HAP-1 (cell line): ENCODE measurements at regions not wholly inside any gene's neighbourhood (a gene's known extent, or its start where the extent isn't known, plus 50 kb on each side); places are given as distances from the start of the nearest gene placed in this dataset.
"Not testable (repeated sequence)": the region's sequence is repeated elsewhere in the genome, so short reads cannot be mapped to it uniquely, and the experiment has no call there.

ENCODE experiments used
- DNase-seq, 2 experiments: peaks; one replicate each; pipeline ENCODE4 v3.0.0-alpha.2; 2016 to 2020; ENCODE audit warnings: low spot score in 2 of 2
- H3K27me3 ChIP-seq: fragments of 250-450 bp; sonication (Bioruptor Pico); 2 replicates; pipeline ENCODE4 v1.5.1; 2020; ENCODE audit warnings: low read depth, mild to moderate bottlenecking, moderate library complexity
- H3K36me3 ChIP-seq: fragments of 250-450 bp; sonication (Bioruptor Pico); replicated peaks from 2 replicates; pipeline ENCODE4 v1.5.1; 2020; ENCODE audit warnings: mild to moderate bottlenecking
- H3K4me1 ChIP-seq: fragments of 250-450 bp; sonication (Bioruptor Pico); 2 replicates; pipeline ENCODE4 v1.5.1; 2020; ENCODE audit warnings: mild to moderate bottlenecking
- H3K4me3 ChIP-seq: fragments of 250-450 bp; sonication (Bioruptor Pico); 2 replicates; pipeline ENCODE4 v1.5.1; 2020; ENCODE audit warnings: mild to moderate bottlenecking, moderate library complexity
- H3K9me3 ChIP-seq: fragments of 250-450 bp; sonication (Bioruptor Pico); 2 replicates; pipeline ENCODE4 v1.5.1; 2020; ENCODE audit warnings: mild to moderate bottlenecking, moderate library complexity
- in situ Hi-C: fragments of 300-500 bp; cut with MboI; formaldehyde crosslinking; loops from 3 replicates; pipeline ENCODE4 v1.14.3; 2020; ENCODE audit warnings: low sequenced_read_pairs, inconsistent platforms, mixed read lengths

DNA sequence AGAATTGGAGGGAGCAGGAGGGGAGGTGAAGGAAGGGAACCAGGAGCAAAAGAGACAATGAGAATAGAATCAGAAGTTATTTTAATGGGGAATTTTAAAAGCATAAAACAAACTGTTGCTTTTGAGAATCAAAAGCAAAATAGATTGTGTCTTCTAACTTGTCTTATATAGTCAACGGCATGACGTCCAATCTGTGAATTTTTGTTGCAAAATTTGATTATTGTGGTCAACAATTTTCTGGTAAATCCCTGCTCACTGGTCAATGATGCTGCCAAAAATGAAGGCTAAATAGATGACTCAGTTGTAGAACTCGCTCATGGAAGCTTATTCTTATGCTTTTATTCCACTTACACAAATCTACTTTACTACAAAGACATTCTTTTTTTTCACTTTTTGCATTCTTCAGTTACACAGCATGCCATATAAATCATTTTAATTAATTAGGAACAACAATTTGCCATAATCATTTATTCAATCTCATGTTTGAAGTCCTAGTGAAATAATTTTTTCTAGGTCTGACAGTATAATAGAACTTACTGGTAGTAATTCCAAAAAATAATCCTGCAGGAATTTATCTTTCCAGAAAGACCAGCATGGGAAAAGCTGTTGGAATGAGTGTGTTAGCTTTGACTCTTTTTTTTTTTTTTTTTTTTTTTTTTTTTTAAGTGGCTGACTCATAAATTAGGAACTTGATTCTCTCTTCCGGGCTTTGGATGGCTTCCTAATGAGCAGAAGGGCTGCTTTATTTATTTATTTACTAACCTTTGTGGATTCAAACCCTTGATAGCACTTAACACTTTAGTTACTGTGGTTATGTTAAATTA lies 256.9 kb downstream of the SPRY2 start:
- DNase-seq = no peak
- no peaks in the 10 kb centered on the region for H3K36me3 ChIP-seq
- H3K27me3 ChIP-seq = no peaks in the 10 kb centered on the region
- H3K4me1 ChIP-seq = peaks cover 8% of the 10 kb centered on the region
- no peak overlapping the region for H3K4me3 ChIP-seq
- no peaks in the 10 kb centered on the region for H3K9me3 ChIP-seq
- in situ Hi-C loops = no loop called here

DNA sequence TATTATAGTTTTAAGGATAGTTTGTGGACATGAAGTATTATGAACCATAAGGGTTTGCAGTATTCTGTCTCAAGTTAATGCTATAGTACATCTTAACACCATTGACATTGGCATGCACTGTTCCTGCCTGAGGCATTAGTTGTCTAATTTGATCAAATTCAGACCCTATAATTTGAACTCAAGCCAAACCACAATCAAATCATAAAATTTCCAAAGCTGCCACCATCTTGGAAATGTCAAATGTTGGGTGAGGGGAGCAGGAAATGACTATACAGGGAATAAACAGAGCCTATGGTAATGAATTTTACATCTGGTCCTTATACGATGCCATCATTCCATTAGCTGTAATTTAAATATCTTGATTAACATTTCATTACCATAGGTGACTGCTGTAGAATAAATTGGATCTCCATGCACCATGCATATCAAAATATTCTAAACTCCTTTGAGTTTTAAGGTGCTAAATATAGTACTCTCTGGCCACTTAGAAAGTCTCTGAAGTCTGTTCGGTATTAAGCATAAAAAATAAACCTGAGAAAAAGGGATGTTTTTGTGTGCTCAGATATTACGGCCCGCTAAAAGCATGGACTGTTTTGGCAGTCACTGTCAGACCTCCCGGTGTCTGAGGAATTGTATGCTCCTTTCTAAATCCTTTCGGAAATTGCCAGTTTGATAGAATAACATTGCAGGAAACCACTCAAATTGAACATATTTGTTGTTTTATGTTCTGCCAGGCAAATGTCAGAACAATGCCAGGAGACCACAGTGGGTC lies 257.7 kb downstream of the SPRY2 start:
- DNase-seq = no peak
- no peak overlapping the region for H3K4me3 ChIP-seq
- H3K9me3 ChIP-seq = no peaks in the 10 kb centered on the region
- in situ Hi-C loops = no loop called here
- no peaks in the 10 kb centered on the region for H3K27me3 ChIP-seq
- no peaks in the 10 kb centered on the region for H3K36me3 ChIP-seq
- H3K4me1 ChIP-seq = peaks cover 8% of the 10 kb centered on the region

GRCh38 chr13:80082396-80083080 lies 258.4 kb downstream of the SPRY2 start:
- H3K36me3 ChIP-seq = no peaks in the 10 kb centered on the region
- H3K4me3 ChIP-seq = no peak overlapping the region
- peaks cover 8% of the 10 kb centered on the region for H3K4me1 ChIP-seq
- no peaks in the 10 kb centered on the region for H3K27me3 ChIP-seq
- no peaks in the 10 kb centered on the region for H3K9me3 ChIP-seq
- in situ Hi-C loops = no loop called here
- no peak for DNase-seq

- no peaks in the 10 kb centered on the region for H3K27me3 ChIP-seq
- in situ Hi-C loops = no loop called here
- H3K36me3 ChIP-seq = no peaks in the 10 kb centered on the region
- H3K4me1 ChIP-seq = peaks cover 5% of the 10 kb centered on the region; the same call in 1 of the 2 replicates
- no peaks in the 10 kb centered on the region for H3K9me3 ChIP-seq
- DNase-seq = no peak
- H3K4me3 ChIP-seq = no peak overlapping the region
These were observed 266.1 kb downstream of the SPRY2 start for GRCh38 chr13:80074811-80075210.

GRCh38 chr13:80074143-80074752 lies 266.7 kb downstream of the SPRY2 start:
- peaks cover 5% of the 10 kb centered on the region; the same call in 1 of the 2 replicates for H3K4me1 ChIP-seq
- H3K36me3 ChIP-seq = no peaks in the 10 kb centered on the region
- in situ Hi-C loops = no loop called here
- no peaks in the 10 kb centered on the region for H3K27me3 ChIP-seq
- DNase-seq = peak in 1 of 2 experiments; percentile 18
- no peaks in the 10 kb centered on the region for H3K9me3 ChIP-seq
- H3K4me3 ChIP-seq = no peak overlapping the region

- DNase-seq = no peak
- H3K9me3 ChIP-seq = no peaks in the 10 kb centered on the region
- no peaks in the 10 kb centered on the region for H3K36me3 ChIP-seq
- H3K4me3 ChIP-seq = no peak overlapping the region
- H3K4me1 ChIP-seq = peaks cover 5% of the 10 kb centered on the region; the same call in 1 of the 2 replicates
- in situ Hi-C loops = no loop called here
- H3K27me3 ChIP-seq = no peaks in the 10 kb centered on the region
These were observed 268.7 kb downstream of the SPRY2 start for GRCh38 chr13:80072231-80072630.

- H3K4me3 ChIP-seq = no peak overlapping the region
- peaks cover 5% of the 10 kb centered on the region; the same call in 1 of the 2 replicates for H3K4me1 ChIP-seq
- no peaks in the 10 kb centered on the region for H3K9me3 ChIP-seq
- H3K36me3 ChIP-seq = no peaks in the 10 kb centered on the region
- no peaks in the 10 kb centered on the region for H3K27me3 ChIP-seq
- DNase-seq = no peak
- in situ Hi-C loops = no loop called here
These were observed 270.8 kb downstream of the SPRY2 start for GRCh38 chr13:80070024-80070703.

DNA sequence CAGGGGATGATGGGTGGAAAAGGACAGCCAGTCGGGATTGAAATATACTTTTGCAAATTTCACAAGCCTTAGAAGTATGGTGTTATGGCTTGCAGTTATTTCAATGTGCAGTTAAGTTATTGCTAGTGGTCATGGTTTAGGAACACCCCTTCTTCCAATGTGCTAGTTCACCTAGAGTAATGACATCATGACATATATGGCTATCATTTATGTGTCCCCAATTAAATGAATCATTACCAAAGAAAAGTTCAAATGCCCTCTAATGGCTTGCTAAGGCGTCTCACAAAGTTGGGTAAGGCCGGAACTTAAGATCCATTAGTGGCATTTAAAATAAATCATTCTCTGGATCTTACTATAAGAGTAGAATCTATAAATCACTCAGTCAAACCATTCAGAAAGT lies 271.6 kb downstream of the SPRY2 start:
- H3K4me1 ChIP-seq = peaks cover 5% of the 10 kb centered on the region; the same call in 1 of the 2 replicates
- DNase-seq = no peak
- no peaks in the 10 kb centered on the region for H3K9me3 ChIP-seq
- no peaks in the 10 kb centered on the region for H3K36me3 ChIP-seq
- H3K4me3 ChIP-seq = no peak overlapping the region
- in situ Hi-C loops = no loop called here
- H3K27me3 ChIP-seq = no peaks in the 10 kb centered on the region

DNA sequence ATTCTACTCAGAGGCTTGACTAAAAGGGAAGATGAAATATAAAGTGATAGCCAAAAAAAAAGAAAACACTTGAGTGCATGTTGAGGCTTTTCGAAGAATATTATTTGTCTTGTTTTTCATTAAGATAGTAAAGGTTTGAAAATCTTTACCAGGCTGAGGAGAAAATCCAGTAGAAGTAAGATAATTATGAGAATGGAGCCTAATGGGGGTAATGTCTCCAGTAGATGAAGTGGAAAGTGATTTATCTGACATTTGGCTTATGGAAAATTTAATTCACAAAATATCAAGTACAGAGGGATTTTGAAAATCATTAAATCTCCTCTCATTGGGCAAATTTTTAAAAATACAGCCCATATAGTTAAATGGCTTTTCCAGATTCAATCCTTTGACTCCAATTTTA lies 274.9 kb downstream of the SPRY2 start:
- no peak for DNase-seq
- no peaks in the 10 kb centered on the region for H3K9me3 ChIP-seq
- in situ Hi-C loops = no loop called here
- no peaks in the 10 kb centered on the region for H3K4me1 ChIP-seq
- no peaks in the 10 kb centered on the region for H3K36me3 ChIP-seq
- no peaks in the 10 kb centered on the region for H3K27me3 ChIP-seq
- H3K4me3 ChIP-seq = no peak overlapping the region

DNA sequence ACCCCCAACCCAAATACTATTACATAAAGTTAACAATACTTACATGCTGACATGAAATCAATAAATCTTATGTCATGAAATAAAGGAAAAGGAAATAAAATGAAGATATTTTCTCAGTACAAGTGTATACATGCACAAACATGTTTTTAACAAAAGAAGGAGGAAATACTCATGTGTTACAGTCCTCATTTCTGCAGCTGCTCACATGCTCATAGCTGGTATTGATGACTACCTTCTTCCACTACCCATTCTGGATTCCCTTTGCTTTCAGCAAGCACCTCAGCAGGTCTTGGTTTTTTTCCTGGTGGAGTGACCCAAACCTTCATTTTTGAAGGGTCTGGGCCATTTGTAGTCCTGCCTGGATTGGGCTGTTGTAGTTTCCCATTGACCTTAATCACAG lies 278.5 kb downstream of the SPRY2 start:
- in situ Hi-C loops, H3K9me3 ChIP-seq, DNase-seq, H3K4me1 ChIP-seq, H3K36me3 ChIP-seq, H3K27me3 ChIP-seq, H3K4me3 ChIP-seq: not testable (repeated sequence)

GRCh38 chr13:80059789-80060188 lies 281.1 kb downstream of the SPRY2 start:
- Histone ChIP-seq H3K36me3 (no peaks in the 10 kb centered on the region), H3K4me3 (no peak overlapping the region), H3K4me1 (no peaks in the 10 kb centered on the region), H3K27me3 (peaks cover 3% of the 10 kb centered on the region; the same call in 1 of the 2 replicates), H3K9me3 (no peaks in the 10 kb centered on the region)
- in situ Hi-C loops = no loop called here
- no peak for DNase-seq

- Histone ChIP-seq H3K36me3 (no peaks in the 10 kb centered on the region), H3K27me3 (peaks cover 3% of the 10 kb centered on the region; the same call in 1 of the 2 replicates), H3K4me3 (no peak overlapping the region), H3K9me3 (no peaks in the 10 kb centered on the region), H3K4me1 (no peaks in the 10 kb centered on the region)
- DNase-seq = no peak
- in situ Hi-C loops = no loop called here
These were observed 282.3 kb downstream of the SPRY2 start for GRCh38 chr13:80058626-80059025.

DNA sequence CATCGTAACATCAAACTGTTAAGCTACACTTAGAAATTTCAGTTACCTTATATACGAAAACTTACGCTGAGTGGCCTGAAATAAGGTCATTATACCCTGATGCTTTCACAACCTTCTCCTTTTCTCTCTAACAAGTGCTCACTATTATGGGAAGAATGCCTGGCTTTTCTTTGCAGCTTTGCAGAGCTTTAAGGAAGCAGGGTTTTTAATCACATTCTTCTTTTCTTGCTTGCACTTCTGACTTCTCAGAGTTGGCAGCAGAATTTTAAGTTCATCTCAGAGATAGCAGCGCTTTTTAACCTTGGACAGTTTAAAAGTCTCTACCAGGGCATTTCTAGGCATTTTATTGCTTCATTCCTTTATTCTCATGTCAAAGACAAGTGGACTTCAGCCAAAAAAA lies 285.1 kb downstream of the SPRY2 start:
- H3K4me3 ChIP-seq = no peak overlapping the region
- no peaks in the 10 kb centered on the region for H3K9me3 ChIP-seq
- peaks cover 3% of the 10 kb centered on the region; the same call in 1 of the 2 replicates for H3K27me3 ChIP-seq
- in situ Hi-C loops = no loop called here
- no peak for DNase-seq
- no peaks in the 10 kb centered on the region for H3K36me3 ChIP-seq
- no peaks in the 10 kb centered on the region for H3K4me1 ChIP-seq
